ENCODE measurements at regions not wholly inside any gene's neighbourhood (a gene's known extent, or its start where the extent isn't known, plus 50 kb on each side); places are given as distances from the start of the nearest gene placed in this dataset.

DNA sequence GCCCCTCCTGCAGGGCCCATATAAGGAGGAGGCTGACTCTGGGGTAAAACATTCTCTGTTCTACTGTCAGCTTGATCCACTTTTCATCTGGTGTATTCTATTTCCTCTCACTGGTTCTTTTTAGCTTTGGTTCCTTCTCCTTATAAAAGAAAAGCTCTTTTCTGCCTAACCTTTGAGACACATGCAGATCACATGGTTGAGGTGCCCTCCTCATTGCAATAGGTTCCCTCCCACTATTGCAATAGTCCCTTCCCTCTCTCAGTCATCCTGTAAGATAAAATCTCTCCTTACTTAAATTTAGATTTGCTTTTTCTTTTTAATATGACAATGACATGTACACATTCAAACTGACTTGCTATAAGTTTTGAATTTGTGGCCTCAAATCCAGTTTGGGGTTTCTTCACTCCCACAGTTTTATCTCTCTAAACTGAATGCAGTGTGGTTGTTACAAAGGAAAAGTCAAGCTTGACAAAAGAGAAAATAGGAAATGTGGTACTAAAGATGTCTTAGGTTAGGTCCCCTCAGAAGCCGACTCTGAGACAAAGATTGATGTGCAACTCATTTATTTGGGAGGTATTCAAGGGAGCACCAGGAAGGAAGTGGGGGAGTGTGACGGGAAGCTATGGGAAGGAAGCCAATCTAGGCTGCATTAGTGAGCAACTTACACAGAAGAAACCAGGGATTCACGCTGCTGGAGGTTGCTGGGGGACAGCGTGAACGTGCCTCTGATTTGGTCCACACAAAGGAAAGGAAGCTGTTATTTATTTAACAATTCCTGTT is 127.6 kb upstream of the LINC00305 start:
- no peak for DNase-seq

DNA sequence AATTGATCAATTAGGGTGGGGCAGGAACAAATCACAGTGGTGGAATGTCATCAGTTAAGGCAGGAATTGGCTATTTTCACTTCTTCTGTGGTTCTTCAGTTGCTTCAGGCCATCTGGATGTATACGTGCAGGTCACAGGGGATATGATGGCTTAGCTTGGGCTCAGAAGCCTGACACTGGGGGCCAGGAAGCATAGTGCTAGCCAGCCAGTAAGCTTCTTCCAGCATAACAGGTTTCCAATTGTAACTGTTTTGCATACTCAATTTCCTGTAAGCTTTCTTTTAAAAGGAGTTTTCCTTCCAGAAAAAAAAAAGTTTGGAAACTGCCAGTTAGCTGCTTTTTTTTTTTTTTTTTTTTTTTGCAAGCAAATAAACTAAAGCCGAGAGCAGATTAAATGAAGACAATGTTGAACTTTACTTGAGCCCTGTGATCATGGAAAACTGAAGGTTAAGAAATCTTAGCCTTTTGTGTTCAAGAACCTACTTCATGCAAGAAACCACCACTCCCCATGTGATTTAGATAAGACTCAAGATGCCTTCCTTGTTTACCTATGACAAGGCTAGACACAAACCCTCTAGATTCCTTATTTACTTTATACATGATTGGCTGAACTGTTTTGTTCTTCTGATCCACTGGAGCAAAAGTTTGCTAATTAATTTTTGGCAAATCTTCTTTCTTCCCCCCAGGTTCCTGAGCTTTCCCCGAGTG is 126.9 kb upstream of the LINC00305 start:
- no peak for DNase-seq

DNA sequence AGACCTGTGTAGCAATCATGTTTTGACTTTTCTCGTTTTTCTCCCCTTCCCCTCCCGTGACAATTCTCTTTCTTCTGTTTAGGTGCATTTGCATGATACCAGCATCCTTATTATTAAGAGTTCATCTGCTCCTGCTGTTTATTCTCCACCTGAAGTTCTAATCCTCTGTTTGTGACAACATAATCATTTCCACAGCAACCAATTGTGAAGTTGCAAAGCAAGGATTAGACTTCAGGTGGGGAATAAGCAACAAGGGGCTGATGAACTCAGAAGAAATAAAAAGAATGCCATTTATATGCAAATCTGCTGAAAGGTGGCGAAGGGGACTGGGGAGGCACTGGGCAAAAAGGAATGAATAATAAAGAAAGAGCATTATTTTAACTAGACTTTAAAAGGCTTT is 124.8 kb upstream of the LINC00305 start:
- DNase-seq, result no peak

DNA sequence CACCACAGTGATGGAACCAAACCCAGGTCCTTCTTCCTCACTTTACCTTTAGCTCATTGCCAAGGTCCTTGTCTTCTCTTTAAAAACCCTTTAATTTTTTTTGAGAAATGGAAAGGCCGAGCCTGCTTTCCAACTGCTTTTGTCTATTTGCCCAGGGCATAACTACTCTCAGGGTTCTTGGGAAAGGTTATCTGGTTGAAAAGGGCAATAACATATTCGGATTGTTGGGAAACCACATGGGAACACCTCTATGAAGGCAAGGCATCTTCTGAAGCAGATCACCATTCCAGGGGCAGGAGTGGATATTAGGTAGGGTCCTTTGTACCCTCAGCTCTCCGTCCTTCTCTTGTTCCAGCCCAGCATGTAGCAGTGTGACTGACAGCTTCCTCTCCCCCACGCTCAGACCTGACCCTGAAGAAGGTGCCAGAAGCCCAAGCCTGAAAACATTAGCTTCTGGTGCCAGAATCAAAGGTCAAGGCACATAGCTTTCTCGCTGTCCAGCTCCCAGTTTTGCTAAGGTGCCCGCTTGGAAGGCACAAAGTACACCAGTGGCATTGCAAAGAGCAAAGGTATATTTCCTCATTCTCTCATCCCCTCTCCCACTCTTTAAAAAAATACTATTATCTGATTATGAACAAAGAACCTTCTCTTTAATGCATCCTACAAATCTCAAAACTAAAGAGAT is 123.2 kb upstream of the LINC00305 start:
- no peak for DNase-seq

DNA sequence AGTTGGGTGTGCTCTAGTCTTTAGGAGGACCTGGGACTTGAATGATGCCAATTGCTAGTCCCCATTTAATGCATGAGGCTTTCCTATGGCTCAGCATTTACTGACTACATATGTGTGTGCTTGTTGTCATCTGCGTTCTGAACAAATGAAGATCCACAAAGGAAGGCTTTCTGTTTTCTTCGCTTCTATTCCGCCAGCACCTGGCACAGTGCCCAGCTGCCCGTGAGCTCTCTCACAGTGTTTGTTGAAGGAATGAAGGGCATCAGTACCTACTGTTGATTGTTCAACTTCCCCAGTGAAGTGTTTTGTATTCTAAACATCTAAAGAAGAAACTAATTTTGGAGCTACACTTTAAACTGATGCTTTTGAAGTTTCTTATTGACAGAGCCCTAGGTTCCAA is 122.4 kb upstream of the LINC00305 start:
- DNase-seq, result no peak

DNA sequence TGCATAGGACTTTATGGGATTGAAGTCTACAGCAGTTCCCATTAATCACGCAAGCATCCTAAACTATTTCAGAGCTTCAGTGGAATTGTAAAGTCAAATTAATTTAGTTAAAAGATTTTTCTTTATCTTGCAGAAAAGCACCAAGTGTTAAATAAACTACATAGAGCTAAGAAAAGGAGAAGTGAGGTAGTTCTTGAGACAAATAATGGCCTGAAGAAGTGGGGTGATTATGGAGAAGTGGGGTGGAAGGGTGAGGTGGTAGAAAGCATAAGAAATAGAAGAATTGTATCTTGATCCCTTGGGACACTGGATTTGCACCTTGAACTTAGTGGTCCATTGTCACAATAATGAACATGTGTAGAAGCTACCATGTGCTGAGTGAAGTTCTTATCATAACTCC is 121.7 kb upstream of the LINC00305 start:
- DNase-seq, result no peak

DNA sequence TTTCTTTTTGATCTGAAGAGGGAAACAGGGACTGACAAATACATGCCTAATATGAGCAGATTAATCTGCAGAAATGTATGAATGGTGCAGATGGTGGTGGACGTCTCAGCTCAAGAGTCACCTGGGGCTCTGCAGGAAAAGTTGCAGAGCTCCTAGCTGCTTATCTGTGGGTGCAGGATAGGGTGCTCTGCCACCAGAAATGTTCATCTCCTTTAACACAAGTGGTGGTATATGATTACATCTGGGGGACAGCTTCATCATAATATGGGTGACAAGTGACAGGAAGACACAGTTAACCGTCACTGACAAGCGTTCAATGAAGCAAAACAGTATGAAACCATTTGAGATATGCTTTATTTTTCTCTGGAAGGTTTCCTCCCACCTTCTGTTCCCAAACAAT is 121.2 kb upstream of the LINC00305 start:
- no peak for DNase-seq

DNA sequence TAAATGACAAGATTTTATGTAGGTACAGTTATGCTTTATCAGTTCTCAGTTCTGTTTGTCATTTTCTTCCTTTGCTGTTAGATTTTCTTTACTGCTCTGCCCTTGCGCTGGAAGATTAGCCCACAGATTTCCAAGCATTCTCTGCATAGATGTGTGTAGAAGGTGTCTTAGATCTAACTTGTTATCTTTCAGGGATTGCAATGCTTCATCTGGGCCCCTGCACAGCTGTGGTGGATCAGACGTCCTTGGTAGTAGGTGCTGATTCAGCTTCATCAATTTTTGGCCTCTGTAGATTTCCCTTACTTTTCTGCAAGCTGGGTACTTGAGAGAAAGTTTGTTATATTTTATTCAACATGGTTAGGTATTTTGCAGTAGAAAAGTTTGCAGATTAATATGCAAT is 115.3 kb upstream of the LINC00305 start:
- DNase-seq, result no peak

DNA sequence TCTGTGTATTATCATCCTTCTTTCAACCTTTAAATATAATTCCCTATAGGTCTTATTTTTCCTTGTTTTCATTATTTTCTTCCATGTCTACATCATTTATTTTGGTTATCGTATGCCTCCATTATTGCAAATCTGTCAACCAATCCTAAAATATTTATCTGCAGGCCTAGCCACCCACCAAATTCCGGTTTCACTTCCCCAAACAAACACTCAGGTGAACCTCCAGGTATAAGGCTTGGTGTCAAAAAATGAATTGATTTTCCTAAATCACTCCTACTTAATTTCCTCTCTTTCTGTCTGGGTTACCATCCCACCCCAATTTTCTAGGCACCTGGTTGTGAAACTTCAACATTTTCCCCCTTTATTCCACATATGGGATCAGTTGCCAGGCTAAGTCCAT is 111.9 kb upstream of the LINC00305 start:
- no peak for DNase-seq

DNA sequence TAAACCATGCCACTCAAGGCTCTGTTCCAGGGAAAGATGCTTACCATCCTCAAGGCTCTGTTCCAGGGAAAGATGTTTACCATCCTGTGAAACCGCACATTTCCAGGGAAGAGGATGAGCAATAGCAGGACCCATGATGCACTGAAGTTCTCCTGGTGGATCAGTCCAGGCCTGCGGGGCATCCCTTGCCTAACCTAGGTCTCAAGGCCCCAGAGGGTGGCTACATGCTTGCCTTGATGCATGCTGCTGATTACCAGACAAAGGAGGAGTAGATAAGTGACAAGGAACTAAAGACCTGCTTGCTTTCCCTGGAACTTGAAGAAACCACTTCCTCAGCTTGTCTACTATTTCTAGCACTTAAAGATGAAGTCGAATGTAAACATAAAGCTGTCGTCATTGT is 111.0 kb upstream of the LINC00305 start:
- DNase-seq, result no peak

DNA sequence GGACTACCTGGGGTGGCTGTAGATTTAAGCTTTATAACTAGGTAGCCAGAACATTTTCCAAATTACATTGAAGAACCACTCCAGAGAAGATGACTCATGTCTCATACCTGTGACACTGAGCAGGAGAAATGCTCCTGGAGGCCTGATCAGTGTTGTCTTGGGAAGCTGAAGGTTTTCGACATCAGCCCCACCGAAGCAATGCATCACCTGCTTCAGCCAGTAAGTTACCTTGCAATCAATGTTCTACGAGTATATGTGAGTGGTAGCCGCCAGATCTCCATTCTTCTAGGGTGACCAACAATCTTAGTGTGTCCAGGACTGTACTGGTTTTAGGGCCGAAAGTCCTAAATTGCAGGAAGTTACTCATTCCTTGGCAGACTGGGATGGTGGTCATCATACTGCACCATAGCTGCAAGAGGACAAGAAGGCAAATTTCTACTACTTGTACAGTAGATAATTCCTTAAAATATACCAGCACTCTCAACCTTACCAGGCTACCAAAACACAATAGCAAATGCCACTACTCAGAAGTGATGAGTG is 109.3 kb upstream of the LINC00305 start:
- DNase-seq, result no peak

DNA sequence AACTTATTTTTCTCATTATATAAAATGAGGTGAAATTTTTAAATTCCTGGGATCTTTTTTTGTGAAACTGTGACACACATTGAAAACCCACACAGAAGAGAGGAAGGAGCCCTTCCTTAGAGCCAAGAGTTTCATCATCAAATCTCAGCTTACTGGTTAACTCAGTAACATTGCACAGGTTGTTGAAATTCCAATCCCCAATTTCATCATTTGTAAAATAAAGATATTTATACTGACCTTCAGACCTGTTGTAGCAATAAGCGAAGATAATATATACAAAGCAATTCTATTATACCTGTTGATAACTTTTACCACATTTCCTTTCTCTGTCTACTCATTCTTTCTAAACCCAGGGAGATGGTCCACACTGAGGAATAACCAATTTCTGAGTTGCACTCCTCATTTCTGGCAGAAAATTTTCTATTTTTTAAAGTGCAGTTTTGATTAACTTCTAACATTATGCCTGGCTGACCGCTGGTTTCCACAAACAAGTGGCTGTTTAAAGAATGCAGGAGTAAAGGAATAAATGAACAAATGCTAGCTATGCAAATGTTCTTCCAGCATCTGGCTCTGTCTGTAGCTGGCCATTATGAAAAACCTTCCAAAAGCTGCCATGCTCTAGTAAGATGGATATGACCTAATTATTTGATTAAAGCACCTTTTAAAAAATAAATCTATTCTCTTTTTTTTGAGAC is 105.7 kb upstream of the LINC00305 start:
- no peak for DNase-seq

DNA sequence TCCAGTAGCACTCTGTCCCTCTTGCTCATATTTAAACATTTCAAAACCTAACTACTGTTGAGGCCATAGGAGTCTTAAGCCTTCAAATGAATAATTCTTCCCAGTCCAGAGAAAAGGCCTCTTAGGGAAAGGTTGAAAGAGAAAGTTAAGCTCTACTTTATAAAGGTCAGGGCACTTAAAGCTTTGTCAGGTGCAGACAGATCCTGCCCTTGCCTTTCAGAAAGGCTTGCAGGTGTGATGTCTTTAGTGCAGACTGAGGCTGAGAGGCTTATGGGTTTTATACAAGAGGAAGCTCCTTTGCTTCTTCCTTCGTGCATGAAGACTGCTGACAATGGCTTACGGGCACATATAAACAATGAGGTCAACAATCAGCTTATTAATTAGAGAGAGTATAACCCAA is 105.0 kb upstream of the LINC00305 start:
- no peak for DNase-seq

DNA sequence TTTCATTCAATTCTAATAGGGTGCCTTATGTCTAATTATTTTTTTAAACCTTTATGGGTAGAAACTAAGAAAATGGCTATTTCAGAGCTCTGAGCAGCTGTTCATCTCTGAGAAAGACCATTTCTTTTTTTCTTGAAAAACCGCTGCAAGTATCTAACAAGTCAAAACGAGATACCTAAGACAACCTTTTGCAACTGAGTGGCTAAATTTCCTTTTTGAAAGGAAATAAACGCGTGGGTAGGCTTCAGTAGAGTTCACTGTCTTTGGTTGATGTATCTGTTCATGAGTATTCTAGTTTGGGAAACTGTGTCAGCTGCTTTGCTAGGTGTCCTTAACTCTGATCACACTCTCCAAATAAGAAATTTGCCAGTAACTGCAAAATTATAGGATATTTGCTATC is 104.3 kb upstream of the LINC00305 start:
- no peak for DNase-seq

DNA sequence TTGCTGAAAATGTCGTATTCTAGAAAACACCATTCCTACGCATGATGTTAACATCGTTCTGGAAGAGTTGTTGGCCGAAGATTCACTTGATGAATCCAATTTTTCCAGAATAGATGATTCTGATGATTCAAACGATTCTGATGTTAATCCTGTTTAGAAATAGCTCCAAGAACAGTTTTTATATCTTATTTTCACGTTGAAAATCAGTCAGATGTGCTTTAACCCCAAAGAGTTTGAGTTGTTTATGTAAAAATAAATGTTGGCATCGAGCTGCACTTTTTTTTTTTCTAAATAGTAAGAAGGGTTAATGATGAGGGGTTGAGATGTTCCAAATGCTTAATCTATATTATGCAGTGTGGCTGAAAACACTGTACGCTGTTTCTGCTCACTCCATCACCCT is 99.9 kb upstream of the LINC00305 start:
- no peak for DNase-seq

DNA sequence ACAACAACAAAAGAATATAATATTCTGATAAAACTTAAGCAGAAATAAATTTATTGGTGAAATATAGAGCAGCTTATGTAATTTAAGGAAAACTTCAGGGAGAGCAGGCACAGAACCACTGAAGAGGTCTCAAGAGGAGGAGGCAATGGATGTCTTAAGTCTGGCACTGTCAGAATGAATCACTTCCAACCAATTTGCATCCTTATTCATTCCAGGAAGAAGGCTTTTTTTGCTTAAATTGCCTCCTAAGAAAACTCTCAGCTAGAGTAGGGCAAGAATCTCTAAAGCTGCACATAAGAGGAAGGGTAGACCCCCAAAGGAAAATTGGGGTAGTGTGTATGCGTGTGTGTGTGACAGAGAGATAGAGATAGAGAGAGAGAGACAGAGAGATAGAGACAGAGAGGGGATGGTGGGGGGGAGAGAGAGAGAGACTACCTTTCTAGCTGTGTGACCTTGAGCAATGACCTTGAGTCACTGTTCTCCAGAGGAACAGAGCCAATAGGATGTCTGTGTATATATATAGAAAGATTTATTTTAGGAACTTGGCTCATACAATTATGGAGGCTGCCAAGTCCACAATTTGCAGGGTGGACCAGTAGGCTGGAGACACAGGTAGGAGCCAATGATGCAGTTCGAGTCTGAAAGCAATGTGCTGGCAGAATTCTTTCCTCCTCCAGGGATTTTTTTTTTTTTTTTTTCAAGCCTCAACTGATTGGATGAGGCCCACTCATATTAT is 96.4 kb upstream of the LINC00305 start:
- no peak for DNase-seq

DNA sequence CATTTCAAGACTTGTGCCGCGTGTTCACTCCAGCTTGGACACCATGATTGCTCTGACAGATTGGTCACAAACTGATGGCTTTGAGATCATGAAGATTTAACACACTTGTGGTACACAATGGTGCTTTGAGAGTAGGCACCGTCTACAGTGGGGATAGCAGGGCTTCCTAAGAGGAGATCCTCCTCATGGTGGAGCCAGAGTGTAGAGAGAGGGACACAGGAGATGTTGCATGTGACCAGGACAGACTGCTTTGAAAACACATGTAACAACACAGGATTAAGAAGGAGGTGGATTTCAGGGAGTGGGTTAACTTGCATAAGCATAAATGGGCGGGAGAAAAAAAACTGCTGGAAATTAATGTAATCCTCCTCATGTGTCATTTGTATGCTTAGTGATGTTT is 95.7 kb upstream of the LINC00305 start:
- no peak for DNase-seq

DNA sequence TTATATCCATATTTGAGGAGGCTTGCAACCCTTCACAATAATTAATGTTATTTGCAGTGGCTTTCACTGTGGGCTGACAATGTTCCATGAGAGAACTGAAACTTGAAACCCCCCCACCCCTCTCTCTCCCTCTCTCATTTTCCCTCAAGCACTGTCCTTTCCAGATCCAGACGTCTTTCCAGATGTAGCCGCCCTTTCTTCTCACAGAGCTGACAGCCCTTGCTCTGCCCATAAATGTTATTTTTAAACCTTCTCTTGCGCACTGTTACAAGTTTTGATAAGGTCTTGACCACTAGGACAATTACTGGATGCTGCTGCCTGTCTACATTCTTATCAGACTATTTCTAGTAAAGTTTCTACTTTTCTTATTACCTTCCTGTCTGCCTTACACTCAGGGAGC is 91.4 kb upstream of the LINC00305 start:
- DNase-seq, result no peak

DNA sequence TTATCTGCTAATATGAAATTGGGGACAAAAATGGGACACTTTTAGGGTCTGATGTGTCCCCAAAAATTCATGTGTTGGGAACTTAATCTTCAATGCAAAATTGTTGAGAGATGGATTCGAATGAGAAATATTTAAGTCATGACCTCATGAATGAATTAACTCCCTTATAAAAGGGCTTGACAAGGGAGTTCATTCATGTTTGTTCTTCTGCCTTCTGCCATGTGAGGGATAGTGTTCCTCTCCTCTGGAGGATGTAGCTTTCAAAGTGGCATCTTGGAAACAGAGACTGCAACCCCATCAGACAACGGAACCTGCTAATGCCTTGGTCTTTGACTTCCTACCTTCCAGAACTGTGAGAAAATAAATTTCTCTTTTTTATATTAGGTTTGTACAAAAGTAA is 89.2 kb upstream of the LINC00305 start:
- no peak for DNase-seq

DNA sequence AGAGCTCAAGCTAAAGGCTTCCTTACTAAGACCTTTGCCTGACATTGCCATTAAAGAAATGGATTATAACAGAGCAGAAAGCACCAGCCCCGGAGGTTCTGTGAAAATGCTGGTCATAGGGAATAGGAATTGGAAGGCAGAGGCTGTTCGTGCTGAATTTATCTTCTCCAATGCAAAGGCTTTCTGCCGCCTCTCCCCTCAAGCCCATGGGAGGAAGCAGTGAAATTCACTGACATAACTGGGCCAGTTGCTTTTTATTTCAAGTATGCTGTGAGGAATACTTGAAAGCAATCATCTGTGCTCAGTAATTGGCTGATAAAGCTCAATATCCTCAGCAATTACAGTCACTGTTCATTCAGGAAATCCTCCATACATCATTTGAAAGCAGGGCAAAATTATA is 85.4 kb upstream of the LINC00305 start:
- DNase-seq, result no peak

DNA sequence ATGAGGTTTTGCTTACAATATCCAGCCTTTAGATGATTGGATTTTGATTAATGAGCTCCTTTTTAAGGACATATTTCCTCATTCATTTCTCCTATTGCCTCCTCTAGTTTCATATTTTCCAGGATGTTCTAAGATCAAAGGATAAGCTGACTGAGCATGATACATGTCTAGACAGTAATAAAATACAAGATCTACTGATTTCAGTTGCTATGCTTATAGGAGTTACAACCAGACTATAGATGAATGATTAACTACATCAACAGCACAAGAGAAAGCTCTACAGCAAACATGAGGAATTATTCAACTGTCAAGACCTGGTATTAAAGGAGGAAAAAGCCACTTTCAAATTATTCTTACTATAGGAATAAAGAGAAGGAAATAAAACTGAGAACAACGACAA is 85.0 kb upstream of the LINC00305 start:
- no peak for DNase-seq

DNA sequence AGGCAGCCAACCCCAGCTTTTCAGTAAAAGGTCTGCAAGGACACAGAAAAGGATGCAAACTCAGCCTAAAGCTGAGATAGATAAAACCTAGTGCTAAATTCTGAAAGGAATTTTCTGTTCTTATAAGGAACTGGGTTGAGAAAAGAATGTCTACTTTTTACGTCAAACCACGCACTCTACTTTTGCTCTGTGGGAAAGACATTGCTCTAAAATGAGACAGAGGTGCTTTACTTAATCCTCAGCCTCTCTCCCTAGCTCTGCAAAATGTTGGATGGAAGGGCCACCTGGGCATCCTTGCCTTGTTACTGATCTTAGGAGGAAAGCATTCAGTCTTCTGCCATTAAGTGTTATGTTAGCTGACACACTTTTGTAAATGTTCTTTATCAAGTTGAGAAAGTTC is 72.1 kb upstream of the LINC00305 start:
- no peak for DNase-seq

DNA sequence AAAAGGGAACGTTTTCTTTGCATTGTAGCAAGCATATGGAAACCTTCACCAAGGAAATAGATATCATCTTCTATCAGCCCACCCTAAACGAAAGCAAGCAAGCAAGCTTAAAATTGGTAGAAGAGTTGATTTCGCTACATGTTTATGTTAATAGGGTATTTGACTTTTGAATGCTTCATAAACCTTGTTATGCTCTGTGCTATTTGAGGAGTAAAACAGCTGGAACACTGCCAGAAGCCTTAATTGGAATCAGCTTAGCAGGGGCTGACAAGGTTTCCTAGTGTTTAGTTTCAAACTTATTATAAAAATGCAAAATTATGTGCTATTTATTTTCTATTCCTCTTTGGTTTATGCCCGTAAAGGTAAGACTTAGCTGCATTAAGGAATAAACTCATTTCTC is 70.6 kb upstream of the LINC00305 start:
- DNase-seq, result no peak

All from NCI-H1694 (cell line).